H9 (cell line): ENCODE measurements at regions not wholly inside any gene's neighbourhood (a gene's known extent, or its start where the extent isn't known, plus 50 kb on each side); places are given as distances from the start of the nearest gene placed in this dataset.

Experiments used
- DNase-seq: peaks from one replicate; pipeline ENCODE4 v3.0.0-alpha.2; 2017
- H2AFZ ChIP-seq: one replicate; pipeline ENCODE4 v1.6.1; 2013; ENCODE audit warnings: mild to moderate bottlenecking, low read length, control low read depth, moderate library complexity
- H2AK5ac ChIP-seq: 2 replicates; pipeline ENCODE4 v1.6.1; 2013; ENCODE audit warnings: low read length, control low read depth, mixed read lengths; ENCODE audit not compliant: insufficient read length
- H2BK120ac ChIP-seq: one replicate; pipeline ENCODE4 v1.6.1; 2013; ENCODE audit warnings: low read depth, mild to moderate bottlenecking, low read length, control low read depth, inconsistent platforms; ENCODE audit not compliant: poor library complexity, severe bottlenecking
- H2BK12ac ChIP-seq: 2 replicates; pipeline ENCODE4 v1.6.1; 2013; ENCODE audit warnings: low read length, control low read depth, mixed read lengths, low read depth; ENCODE audit not compliant: insufficient read length
- H2BK15ac ChIP-seq: 2 replicates; pipeline ENCODE4 v1.6.1; 2013; ENCODE audit warnings: low read depth, low read length, control low read depth
- H2BK20ac ChIP-seq: one replicate; pipeline ENCODE4 v1.6.1; 2013; ENCODE audit warnings: low read depth, mild to moderate bottlenecking, low read length, control low read depth, inconsistent platforms; ENCODE audit not compliant: poor library complexity, severe bottlenecking
- H2BK5ac ChIP-seq: 2 replicates; pipeline ENCODE4 v1.6.1; 2013; ENCODE audit warnings: low read length, control low read depth, mixed read lengths; ENCODE audit not compliant: insufficient read length
- H3K14ac ChIP-seq: 2 replicates; pipeline ENCODE4 v1.6.1; 2013; ENCODE audit warnings: low read length, control low read depth; ENCODE audit not compliant: insufficient read depth
- H3K18ac ChIP-seq: 2 replicates; pipeline ENCODE4 v1.6.1; 2013; ENCODE audit warnings: low read depth, mild to moderate bottlenecking, mixed read lengths, low read length, control low read depth; ENCODE audit not compliant: insufficient read length
- H3K23ac ChIP-seq: 2 replicates; pipeline ENCODE4 v1.6.1; 2013; ENCODE audit warnings: low read length, control low read depth, mixed read lengths, low read depth; ENCODE audit not compliant: insufficient read length
- H3K23me2 ChIP-seq: 2 replicates; pipeline ENCODE4 v1.6.1; 2013; ENCODE audit warnings: low read depth, mild to moderate bottlenecking, mixed read lengths, low read length, control low read depth; ENCODE audit not compliant: insufficient read length, poor library complexity, severe bottlenecking
- H3K27ac ChIP-seq: 2 replicates; pipeline ENCODE4 v1.5.1; 2013; ENCODE audit warnings: low read length, control low read depth, mixed read lengths, low read depth; ENCODE audit not compliant: insufficient read length
- H3K27me3 ChIP-seq: 2 replicates; pipeline ENCODE4 v1.6.1; 2013; ENCODE audit warnings: low read length, control low read depth, inconsistent platforms; ENCODE audit not compliant: insufficient read depth
- H3K4ac ChIP-seq: 2 replicates; pipeline ENCODE4 v1.6.1; 2013; ENCODE audit warnings: low read depth, mild to moderate bottlenecking, control low read depth, inconsistent platforms, low read length, moderate library complexity
- H3K4me1 ChIP-seq: 2 replicates; pipeline ENCODE4 v1.6.1; 2013; ENCODE audit warnings: low read length, control low read depth, inconsistent platforms; ENCODE audit not compliant: insufficient read depth
- H3K4me2 ChIP-seq: 2 replicates; pipeline ENCODE4 v1.6.1; 2013; ENCODE audit warnings: low read length, control low read depth, mixed read lengths; ENCODE audit not compliant: insufficient read length, insufficient read depth
- H3K56ac ChIP-seq: 2 replicates; pipeline ENCODE4 v1.6.1; 2013; ENCODE audit warnings: low read depth, mild to moderate bottlenecking, mixed read lengths, low read length, control low read depth; ENCODE audit not compliant: insufficient read length
- H3K79me1 ChIP-seq: 2 replicates; pipeline ENCODE4 v1.6.1; 2013; ENCODE audit warnings: low read depth, mild to moderate bottlenecking, moderate library complexity, low read length, control low read depth, inconsistent platforms; ENCODE audit not compliant: insufficient read depth, poor library complexity, severe bottlenecking
- H3K79me2 ChIP-seq: 2 replicates; pipeline ENCODE4 v1.6.1; 2013; ENCODE audit warnings: low read length, control low read depth, inconsistent platforms; ENCODE audit not compliant: insufficient read depth
- H3K9ac ChIP-seq: 2 replicates; pipeline ENCODE4 v1.6.1; 2013; ENCODE audit warnings: low read length, control low read depth, mixed read lengths; ENCODE audit not compliant: insufficient read length; ENCODE audit errors: extremely low read depth
- H3K9me3 ChIP-seq: one replicate; pipeline ENCODE4 v1.6.1; 2013; ENCODE audit warnings: low read depth, low read length, inconsistent platforms; ENCODE audit not compliant: control insufficient read depth
- H3T11ph ChIP-seq: one replicate; pipeline ENCODE4 v1.6.1; 2013; ENCODE audit warnings: mild to moderate bottlenecking, low read length, control low read depth, inconsistent platforms
- H4K20me1 ChIP-seq: one replicate; pipeline ENCODE4 v1.6.1; 2013; ENCODE audit not compliant: control insufficient read depth, insufficient read length, insufficient read depth
- H4K5ac ChIP-seq: 2 replicates; pipeline ENCODE4 v1.6.1; 2013; ENCODE audit warnings: low read depth, mild to moderate bottlenecking, mixed read lengths, low read length, control low read depth; ENCODE audit not compliant: insufficient read length
- H4K8ac ChIP-seq: replicated peaks from 2 replicates; pipeline ENCODE4 v1.6.1; 2013; ENCODE audit warnings: low read length, control low read depth, mixed read lengths, low read depth; ENCODE audit not compliant: insufficient read length
- H4K91ac ChIP-seq: 2 replicates; pipeline ENCODE4 v1.6.1; 2013; ENCODE audit warnings: low read depth, mild to moderate bottlenecking, moderate library complexity, mixed read lengths, low read length, control low read depth; ENCODE audit not compliant: insufficient read length
- H3K27ac Mint-ChIP-seq, 3 experiments: 2 replicates in 2 of 3; 3 replicates in 1 of 3; pipeline ENCODE4 v1.8.0; 2020 to 2021; ENCODE audit warnings: mixed read lengths in 3 of 3, mild to moderate bottlenecking in 1 of 3, moderate library complexity in 1 of 3
- H3K27me3 Mint-ChIP-seq: 2 replicates; pipeline ENCODE4 v1.8.0; 2021; ENCODE audit warnings: low read depth, mild to moderate bottlenecking, moderate library complexity, mixed read lengths
- H3K36me3 Mint-ChIP-seq, 3 experiments: 2 replicates in 2 of 3; 3 replicates in 1 of 3; pipeline ENCODE4 v1.8.0; 2020 to 2021; ENCODE audit warnings: low read depth in 3 of 3, mixed read lengths in 3 of 3; ENCODE audit not compliant: insufficient read depth in 1 of 3
- H3K4me1 Mint-ChIP-seq, 2 experiments: 2 replicates each; pipeline ENCODE4 v1.8.0; 2020; ENCODE audit warnings: mixed read lengths in 2 of 2
- H3K4me3 Mint-ChIP-seq, 2 experiments: 2 replicates in 1 of 2; 3 replicates in 1 of 2; pipeline ENCODE4 v1.8.0; 2020 to 2021; ENCODE audit warnings: mild to moderate bottlenecking in 2 of 2, mixed read lengths in 2 of 2, moderate library complexity in 1 of 2
- H3K9me3 Mint-ChIP-seq, 2 experiments: 2 replicates in 1 of 2; 3 replicates in 1 of 2; pipeline ENCODE4 v1.8.0; 2020; ENCODE audit warnings: mild to moderate bottlenecking in 2 of 2, mixed read lengths in 2 of 2, moderate library complexity in 1 of 2
- CTCF ChIP-seq: fragments of 200-600 bp; sonication (generic); conservative IDR thresholded peaks from 3 replicates; pipeline ENCODE4 v1.8.0; 2021; ENCODE audit warnings: antibody characterized with exemption, mild to moderate bottlenecking
- WGBS: extraction: QIAGEN DNeasy Blood & Tissue Kit; methylation state at CpG from one replicate; pipeline ENCODE4 v1.1.7; 2013; ENCODE audit warnings: missing lambda C conversion rate, low lambda C conversion rate, mixed read lengths; ENCODE audit not compliant: insufficient read length; ENCODE audit errors: extremely low coverage; 5-methylcytosine and 5-hydroxymethylcytosine counted together

DNA sequence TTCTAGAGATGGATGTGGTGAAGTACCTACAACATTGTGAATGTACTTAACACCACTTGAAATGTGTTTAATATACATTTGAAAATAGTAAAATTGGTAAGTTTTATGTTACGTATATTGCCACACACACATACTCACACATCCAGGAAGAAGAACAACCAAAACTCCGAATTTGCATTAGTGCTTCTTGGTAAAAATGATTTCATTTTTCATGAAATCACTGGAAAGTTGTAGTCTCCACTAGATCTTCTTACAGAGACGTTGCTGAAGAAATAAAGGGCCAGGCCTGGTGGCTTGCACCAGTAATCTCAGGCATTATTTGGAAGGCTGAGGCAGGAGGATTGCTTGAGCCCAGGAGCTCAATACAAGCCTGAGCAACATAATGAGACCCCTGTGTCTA, 118.6 kb upstream of the ZNF608 start:
- H3K18ac ChIP-seq = no peak overlapping the region
- H3K79me1 ChIP-seq = no peaks in the 10 kb centered on the region
- H3K4me1 ChIP-seq = no peaks in the 10 kb centered on the region; the same call in 1 of the 2 replicates
- no peak overlapping the region for H3K4ac ChIP-seq
- no peaks in the 10 kb centered on the region for H4K20me1 ChIP-seq
- no peak overlapping the region for H3K14ac ChIP-seq
- no peaks in the 10 kb centered on the region for H3K79me2 ChIP-seq
- no peak overlapping the region for H4K91ac ChIP-seq
- Mint-ChIP-seq H3K27me3 (no peaks in the 10 kb centered on the region; the same call in 1 of the 2 replicates), H3K4me3 (no peak overlapping the region), H3K27ac (no peak overlapping the region), H3K36me3 (peaks cover 0 to 4% (median 0%) of the 10 kb centered on the region in 3 experiments; a peak in 1 of 7 replicates), H3K4me1 (peaks cover 9 to 12% of the 10 kb centered on the region in 2 experiments), H3K9me3 (no peaks in the 10 kb centered on the region; a peak in 1 of 5 replicates)
- no peaks in the 10 kb centered on the region for H3K27me3 ChIP-seq
- no peak overlapping the region for H3T11ph ChIP-seq
- H3K9ac ChIP-seq = no peak overlapping the region
- no peak overlapping the region for H3K27ac ChIP-seq
- H2AK5ac ChIP-seq = no peak overlapping the region
- DNase-seq = no peak
- no peak overlapping the region for H3K4me2 ChIP-seq
- no peak overlapping the region for H4K5ac ChIP-seq
- no peak overlapping the region for H2BK12ac ChIP-seq
- no peak for TF ChIP-seq CTCF
- H2BK5ac ChIP-seq = no peak overlapping the region
- WGBS = no CpG with 5 or more reads among the region's 3 CpGs
- H4K8ac ChIP-seq = no peak overlapping the region
- H3K9me3 ChIP-seq = no peaks in the 10 kb centered on the region
- no peak overlapping the region for H3K56ac ChIP-seq
- H2BK15ac ChIP-seq = no peak overlapping the region
- H2AFZ ChIP-seq = no peak overlapping the region
- H3K23ac ChIP-seq = no peak overlapping the region
- no peak overlapping the region for H2BK20ac ChIP-seq
- H2BK120ac ChIP-seq = no peak overlapping the region
- H3K23me2 ChIP-seq = no peaks in the 10 kb centered on the region
